HG03103 (cell line): ENCODE measurements at regions not wholly inside any gene's neighbourhood (a gene's known extent, or its start where the extent isn't known, plus 50 kb on each side); places are given as distances from the start of the nearest gene placed in this dataset.
"Not testable (repeated sequence)": the region's sequence is repeated elsewhere in the genome, so short reads cannot be mapped to it uniquely, and the experiment has no call there.

Experiments used
- ATAC-seq: cut with Tn5 transposase; IDR thresholded peaks from one replicate; pipeline ENCODE4 v1.9.1; 2021; ENCODE audit warnings: low read depth; ENCODE audit not compliant: unreplicated experiment

DNA sequence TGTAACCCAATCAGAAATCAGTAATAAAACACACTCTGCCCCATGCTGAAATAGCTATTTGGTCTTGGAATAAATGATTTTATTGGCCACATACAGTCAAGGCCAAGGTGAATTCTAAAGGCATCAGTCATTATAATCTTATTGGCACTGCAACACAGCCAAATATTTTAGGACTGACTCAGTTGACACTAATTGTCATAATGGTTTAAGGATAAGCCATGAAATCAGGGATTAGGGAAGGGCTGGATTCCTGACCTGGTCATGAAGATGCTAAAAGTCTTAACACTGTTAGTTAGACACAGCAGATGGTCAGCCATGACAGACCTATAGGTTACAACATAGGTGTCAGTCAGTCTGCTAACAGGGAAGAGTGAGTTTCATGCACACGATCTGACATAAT, 330.3 kb upstream of the NPSR1 start:
- no peak for ATAC-seq

DNA sequence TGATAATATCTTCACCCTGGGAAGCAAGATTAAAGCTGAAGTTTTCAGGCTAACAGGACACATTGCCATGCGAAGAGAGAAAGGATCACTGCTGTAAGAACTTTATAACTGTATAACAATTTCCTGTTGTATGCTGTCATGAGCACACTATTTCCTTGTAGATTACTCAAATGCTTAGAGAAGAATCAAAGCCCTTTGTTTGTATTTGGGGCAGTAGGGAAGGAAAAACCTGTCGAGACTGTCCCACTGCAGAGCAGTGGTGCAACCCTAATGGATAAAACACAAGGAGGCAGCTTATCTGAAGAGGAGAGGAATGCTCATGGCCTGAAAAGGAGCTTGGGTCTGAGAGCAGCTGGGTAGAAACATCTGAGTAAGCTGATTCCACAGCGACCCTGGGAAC, 327.7 kb upstream of the NPSR1 start:
- no peak for ATAC-seq

DNA sequence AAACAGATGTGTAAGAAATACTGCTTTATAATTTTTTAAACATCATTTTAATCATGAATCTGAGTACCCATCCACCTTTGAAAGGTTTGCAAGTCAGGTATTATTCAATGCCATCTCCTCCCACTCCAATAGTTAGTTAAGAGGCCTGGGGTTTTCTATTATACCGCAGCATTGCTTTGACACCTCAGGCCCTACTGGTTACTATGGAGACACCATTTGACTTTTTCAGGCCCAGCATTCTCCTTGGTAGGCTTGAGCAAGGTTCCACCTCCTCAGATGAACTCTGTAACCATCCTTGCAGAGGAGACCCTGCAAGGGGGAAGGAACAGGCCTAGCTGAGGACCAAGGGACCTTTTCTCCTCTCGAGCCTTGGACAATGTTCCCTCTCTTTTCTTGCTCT, 326.9 kb upstream of the NPSR1 start:
- ATAC-seq, result no peak

DNA sequence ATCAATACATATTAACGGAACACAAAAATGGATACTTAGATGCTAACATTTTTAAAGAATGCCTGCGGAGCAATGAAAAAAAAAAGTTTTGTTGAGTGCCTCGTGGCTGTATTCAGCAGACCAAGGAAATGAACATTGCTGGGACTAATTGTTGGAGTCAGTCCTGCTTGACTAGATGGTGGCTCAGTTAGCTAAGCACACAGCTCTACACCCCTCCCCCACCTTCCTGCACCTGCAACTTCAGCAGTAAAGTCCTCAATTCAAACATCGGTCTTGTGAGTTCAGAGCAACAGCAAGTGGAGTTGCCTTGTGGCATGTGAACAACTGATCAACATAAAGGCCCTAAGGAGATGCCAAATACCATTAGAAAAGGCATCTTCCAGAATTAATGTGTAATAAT, 326.0 kb upstream of the NPSR1 start:
- ATAC-seq, result no peak

DNA sequence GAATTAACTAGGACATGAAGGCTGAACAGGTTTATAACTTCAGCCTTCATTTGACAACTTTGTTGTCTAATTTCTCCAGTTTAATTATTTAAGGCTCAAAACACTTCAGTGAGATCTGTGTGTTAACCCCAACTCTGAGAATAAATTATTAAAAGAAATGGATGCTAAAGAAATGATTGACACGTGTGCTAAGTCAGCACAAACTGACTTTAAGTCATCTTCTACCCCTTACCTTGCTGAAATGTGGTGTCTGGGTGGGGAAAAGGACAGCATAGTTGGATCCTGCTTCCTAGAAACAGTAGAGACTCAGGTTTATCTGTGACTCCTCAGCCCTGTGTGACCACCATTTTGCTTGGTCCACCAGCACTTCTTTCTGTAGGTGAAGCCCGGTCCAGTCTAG, 324.8 kb upstream of the NPSR1 start:
- ATAC-seq, result no peak

DNA sequence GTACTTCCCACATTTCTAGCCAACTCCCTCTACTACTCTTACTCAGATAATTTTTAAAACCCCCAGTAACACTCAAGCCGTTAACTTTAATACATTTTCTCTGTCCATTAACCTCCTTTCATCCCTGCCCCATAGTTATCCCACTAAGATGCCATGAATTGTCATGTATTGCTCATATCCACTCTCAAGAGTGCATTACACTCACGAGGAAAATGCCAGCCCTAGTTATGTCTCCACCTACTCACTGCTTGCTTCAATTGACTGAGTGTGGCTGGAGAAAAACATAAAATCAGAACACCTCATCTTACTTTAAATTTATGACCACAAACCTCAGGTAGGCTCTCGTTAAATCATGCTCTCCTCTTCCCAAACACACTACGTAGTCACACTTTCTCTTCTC, 324.1 kb upstream of the NPSR1 start:
- no peak for ATAC-seq

DNA sequence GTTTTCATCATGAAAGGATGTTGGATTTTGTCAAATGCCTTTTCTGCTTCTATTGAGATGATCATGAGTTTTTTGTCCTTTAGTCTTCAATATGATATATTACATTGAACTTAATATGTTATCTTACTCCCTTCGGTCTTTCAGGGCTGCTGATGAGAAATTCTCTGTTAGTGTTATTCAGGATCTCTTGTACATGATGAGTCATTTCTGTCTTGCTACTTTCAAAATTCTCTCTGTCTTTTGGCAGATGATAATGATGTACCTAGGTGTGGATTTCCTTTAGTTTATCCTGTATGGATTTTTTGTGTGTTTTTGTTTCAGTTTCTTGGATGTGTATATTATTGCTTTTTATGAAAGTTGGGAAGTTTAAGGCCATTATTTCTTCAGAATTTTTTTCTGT, 320.9 kb upstream of the NPSR1 start:
- no peak for ATAC-seq

DNA sequence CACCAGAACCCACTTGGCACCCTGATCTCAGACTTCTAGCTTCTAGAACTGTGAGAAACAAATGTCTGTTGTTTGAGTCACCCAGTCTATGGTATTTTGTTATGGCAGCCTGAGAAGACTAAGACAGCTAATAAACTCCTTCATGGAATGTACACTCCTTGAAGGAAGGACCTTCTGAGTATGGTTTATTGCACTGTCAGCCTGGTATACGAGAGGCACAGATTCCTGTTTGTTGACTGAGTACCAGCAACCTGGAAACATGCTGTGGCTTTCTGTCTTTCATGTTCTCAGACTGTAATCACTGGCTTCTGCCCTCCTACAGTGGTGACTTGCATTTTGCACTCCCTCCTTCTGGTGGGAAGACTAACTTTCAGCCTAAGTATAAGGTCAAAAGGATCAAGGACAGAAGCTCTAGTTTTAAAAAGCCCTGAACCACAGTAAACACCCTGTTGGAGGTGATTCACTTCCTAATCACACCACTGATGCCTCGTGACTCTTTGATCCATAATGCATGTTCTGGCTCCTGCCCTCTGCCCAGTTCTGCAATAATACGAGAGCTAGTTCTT, 319.0 kb upstream of the NPSR1 start:
- ATAC-seq, result no peak

DNA sequence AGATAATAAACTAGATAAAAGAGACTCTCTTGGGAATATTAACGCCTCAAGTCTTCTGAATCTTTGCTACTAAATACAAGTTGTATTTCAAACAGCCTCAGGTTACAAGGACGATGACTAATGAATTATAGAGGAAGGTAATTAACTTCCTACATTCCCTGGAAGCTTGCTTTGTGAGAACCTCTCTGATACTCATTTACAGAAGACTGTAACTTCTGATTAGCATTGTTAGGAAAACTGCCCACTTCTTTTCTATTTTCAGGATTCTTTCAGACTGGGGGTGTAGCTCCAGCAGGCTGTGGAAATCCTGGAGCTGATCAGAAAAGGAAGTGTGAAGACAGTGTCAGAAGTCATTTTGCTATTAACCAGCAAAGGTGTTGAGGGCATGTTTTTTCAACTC, 316.7 kb upstream of the NPSR1 start:
- ATAC-seq, result no peak

DNA sequence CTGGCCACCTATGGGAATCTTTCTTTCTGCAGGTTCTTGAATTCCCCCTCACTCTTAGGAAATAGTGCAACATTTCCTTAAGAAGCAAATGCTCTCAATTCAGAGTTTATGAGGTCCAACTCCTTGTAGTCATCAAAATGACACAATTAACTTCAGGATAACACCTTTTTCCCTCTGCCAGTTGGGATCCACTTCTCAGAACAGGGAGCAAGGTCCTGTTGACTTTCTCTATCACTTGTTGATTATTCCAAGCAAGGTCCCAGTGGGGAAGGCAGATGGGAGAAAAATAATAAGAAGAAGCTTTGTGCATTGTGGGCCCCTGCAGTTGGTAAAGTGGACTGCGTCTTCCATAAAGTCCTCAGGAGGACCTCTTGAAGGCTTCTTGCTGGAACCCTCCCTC, 315.6 kb upstream of the NPSR1 start:
- no peak for ATAC-seq

DNA sequence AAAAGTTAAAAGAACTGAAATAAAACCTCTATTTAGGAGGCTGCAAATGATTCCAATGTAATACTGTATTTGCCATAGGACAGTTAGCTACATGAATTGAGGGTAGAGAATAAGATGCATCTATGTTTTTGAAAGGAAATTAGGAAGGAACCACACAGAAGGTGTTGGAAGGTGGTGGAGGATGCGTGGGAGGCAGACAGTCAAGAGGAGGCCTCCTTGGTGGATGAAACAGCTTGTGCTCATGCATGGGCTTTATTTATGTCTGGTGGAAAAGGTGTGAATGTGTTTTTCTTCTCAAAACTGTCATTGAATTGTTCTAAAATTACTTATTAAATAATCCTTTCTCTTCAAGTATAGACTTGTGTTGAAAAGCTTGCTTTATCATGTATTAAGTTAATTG, 314.4 kb upstream of the NPSR1 start:
- ATAC-seq, result no peak

DNA sequence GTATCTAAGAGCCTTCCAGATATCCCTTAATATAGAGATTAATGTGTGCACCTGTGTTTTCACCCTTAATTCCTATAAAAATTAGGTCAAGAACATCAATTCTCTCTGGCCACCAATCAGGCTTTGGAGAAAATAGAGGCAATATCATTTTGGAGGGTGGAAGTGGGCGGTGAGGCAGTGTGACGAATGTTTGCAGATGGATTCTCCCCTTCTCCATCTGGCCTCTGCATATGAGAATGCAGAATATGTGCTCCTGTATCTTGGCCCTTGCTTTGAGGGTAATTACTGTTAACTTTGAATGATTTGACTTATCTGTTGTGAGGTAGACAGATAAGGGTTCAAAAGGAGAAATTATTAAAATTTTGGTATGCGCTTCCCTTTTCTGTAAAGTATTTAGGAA, 304.0 kb upstream of the NPSR1 start:
- ATAC-seq, result no peak

DNA sequence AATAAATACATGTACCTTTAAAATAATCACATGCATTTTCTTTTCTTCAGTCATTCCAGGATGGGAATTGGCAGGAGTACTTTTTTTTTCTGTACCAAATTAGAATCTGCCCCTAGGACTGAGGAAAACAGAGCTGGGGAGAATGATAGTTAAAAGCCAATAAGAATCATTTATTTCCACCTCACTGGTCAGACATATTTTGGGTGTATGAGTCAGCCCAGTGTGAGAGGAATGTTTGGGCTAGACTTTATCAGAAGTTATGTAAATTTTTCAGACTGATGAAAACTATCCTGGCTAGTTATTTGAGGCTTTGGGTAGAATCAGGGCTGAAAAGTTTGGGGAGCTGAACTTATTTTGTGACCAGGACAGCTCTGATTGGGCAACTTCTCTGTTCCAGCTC, 303.1 kb upstream of the NPSR1 start:
- no peak for ATAC-seq

DNA sequence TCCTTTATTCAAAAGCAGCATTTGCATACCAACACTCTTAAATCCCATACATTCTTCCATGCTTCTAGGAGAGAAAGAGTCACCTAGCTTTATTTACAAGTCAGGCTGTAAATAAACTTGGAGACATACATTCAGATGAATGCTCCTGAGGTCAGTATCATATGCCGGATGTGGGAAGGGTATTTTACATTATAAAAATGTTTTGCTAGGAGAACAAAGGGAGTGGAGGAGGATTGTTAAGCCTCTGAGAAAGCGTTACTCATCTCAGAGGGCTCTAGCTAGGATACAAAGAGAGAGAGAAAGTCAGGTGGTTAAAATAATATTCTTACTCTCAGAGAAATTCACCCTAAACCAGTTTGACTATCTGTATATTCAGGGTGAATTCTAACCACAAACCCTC, 300.9 kb upstream of the NPSR1 start:
- ATAC-seq, result no peak

DNA sequence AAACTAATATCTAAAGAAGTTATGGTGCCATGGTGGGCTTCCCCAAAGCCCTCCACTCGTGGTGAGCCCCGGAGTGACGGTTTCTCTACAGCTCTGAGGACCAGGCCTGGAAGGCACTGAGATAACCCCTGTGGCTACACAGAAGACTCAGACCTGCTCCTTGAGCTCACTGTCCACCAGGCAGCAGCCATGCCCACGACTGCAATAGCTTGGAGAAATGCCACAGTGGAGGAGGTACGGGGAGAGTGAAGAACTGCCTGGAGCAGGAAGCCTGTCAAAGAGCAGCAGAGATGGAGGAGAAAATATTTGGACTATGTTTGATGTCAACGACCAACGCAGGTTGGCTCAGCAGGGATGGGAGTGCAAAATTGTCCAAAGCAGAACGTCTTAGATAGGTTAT, 300.1 kb upstream of the NPSR1 start:
- ATAC-seq, result no peak

DNA sequence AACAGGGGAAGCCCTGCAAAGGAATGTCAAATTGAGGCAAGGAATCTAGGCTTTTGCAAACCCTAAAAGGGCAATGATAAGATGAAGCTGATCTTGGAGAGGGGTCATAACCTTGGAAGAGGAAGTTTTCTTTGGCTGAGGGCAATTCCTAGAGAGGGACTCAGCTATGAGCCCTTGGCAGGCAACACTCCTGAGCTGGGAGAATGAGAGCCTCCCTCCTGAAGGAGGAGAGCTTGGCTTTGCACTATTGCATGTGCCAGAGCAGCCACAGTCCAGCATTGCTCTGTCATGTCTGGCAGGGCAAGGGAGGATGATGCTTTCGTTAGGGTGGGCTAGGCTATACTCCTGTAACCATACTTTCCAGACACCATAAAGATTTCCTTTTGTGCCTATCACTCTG, 299.4 kb upstream of the NPSR1 start:
- ATAC-seq, result not testable (repeated sequence)

DNA sequence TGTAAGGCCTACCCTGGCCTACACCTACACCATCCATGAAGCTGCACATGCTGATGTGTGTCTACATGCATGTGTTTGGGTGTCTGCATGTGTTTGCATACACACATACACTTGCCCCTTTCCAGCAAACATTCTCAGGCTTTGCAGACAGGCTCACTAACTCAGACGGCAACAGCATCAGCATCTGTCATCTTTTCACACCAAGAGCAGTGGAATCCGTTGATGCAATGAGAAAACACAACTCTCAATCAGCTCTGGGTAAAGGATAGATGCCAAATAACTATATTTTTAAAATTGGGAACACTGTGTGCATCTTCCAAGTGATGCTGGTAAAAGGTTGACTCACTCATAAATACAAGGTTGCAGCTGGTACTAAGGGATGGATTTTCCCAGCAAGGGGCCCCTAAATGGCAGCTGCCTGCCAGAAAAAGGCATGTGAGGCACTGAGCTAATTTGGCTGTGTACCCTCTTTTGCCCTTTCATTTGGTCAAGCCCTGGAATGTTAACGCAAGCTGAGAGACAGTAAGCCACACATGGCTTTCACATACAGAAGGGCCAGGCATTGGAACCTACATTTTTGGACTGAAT, 296.3 kb upstream of the NPSR1 start:
- ATAC-seq, result no peak

DNA sequence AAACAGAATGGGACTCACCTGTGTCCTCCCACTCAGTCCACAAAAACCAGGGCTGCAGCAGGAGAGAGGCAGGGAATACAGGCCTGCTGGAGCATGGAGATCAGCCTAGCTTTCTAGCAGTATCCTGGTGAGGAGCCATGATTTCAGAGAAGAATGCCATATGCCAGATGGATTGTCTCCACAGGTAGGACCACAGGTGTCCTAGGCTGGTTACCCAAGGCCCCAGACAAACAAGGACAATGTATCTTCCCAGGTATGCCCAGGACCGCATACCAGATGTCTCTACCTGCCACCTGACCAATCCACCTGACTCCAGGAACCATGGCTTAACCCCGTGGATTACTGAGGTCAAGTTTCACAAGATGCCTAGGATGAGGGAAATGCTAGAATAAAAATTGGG, 295.4 kb upstream of the NPSR1 start:
- ATAC-seq, result no peak

DNA sequence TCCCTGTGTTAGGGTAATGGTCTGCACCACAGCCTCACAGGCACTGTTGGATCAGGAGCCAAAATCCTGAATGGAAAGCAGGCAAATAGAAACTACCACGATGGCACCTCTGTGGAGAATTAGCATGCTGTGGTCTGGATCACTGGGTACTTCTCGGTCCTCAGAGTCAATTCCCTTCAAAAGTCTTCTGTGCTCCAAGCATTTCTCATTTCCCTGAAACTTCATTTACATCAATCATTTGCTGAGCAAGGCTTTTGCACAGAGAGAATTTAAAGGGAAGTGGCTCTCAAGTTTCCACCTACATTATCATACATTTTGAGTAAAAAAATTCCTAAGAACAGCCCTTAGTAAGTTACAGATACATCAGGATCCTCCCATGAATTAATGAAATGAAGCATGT, 293.9 kb upstream of the NPSR1 start:
- no peak for ATAC-seq

DNA sequence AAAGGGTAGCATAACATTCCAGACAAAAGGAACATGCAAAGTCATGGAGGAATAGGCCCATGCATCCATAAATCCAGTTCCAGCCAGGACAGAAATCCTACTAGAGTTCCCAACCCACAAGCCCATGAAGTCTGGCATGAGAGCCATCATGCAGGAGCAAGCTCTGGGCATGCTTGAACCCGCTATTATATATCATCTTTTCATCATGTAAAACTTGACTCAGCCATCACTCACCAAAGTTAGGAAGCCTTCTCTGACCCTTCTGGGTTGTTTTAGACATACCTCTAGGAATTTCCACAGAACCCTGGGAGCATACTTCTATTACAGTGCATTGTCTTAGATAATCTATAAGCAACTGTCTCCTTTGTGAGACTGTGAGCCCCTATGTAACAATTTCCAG, 293.0 kb upstream of the NPSR1 start:
- no peak for ATAC-seq

DNA sequence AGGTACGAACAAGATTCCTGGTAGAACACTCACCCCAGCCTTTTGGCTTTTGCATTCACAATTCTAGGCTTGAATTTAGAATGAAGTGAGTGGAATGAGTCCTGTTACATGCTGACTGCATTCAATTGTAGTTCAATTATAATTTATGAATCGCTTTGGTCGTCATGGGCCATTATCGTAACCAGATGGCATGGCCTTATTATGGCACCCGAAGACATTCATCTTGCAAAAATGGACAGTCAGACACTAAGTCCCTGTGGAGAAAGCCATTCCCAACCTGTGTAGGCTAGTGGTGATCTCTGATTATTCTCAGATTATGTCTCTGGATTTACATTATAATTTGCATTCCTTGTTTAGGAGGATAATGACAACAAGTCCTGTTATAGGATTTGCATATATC, 292.4 kb upstream of the NPSR1 start:
- no peak for ATAC-seq

DNA sequence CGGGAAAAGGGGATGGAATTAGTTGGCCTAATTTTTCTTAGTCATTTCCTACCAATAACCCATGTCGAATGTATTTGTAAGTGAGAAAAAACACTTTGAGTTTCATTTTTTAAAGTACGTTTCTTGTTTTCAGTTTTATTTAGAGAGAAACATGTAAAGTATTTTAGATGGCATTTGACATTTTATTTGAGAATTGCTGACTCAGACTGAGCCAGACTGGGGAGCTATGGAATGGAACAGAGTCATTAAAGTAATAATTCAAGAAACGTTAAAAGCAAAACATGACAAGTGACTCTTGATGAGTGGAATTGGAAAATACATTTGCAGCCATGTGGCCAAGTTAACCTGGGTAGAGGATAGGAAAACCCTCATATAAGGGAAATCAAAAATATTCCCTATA, 286.1 kb upstream of the NPSR1 start:
- ATAC-seq, result no peak

DNA sequence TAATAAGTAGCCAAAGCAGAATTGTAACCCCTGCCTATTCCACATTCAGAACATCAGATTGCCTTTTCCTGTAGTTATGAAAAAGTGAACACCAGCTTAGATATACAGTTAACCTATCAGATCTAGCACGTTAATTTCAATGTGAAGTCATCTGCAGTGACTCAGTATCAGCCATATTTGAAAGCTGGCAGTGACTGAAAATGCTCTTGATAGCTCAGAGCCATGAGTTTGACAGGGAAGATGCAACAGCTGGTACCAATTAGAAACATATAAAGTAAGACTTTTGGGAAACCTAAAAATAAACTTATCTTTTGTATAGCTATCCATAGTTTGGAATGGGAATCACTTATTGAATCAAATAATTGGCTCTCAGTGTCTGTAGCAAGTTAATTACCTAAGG, 284.1 kb upstream of the NPSR1 start:
- no peak for ATAC-seq
